HCT116 (cell line): ENCODE measurements at regions not wholly inside any gene's neighbourhood (a gene's known extent, or its start where the extent isn't known, plus 50 kb on each side); places are given as distances from the start of the nearest gene placed in this dataset.

Source experiments
- ATAC-seq: fragments of 200-7000 bp; cut with Tn5 transposase; 2 replicates; pipeline ENCODE4 v1.9.1; 2020; ENCODE audit warnings: mild to moderate bottlenecking, moderate library complexity
- BruUV-seq: library from RNA; stranded (reverse); fragments of 400-500 nt; replicated peaks from 2 replicates; lab custom pipeline; 2021; lab: Mats Ljungman, UMichigan
- CTCF ChIA-PET: fragments of 300-600 bp; sonication (Branson Sonifier 250); formaldehyde crosslinking; loops from one replicate; lab custom pipeline; 2021; ENCODE audit warnings: antibody characterized with exemption; lab: Charles Lee
- POLR2A ChIA-PET: fragments of 300-600, 350-600 bp; sonication (Branson Sonifier 250); formaldehyde crosslinking; loops from one replicate; lab custom pipeline; 2021; ENCODE audit warnings: antibody characterized with exemption; lab: Charles Lee
- RAD21 ChIA-PET, 2 experiments: fragments of 300-600 bp; sonication (Branson Sonifier 250); formaldehyde crosslinking; loops; one replicate each; lab custom pipeline; 2023; ENCODE audit warnings: low total read pairs in 2 of 2; ENCODE audit not compliant: uncharacterized antibody in 2 of 2, unreplicated experiment in 2 of 2, low non-redundant PET in 1 of 2; lab: Charles Lee
- DNase-seq: peaks from one replicate; pipeline ENCODE4 v3.0.0-alpha.2; 2010; ENCODE audit warnings: low read depth, low spot score
- H2AFZ ChIP-seq: fragments of 200-600 bp; shearing (Covaris generic), sonication (generic); 2 replicates; pipeline ENCODE4 v1.6.1; 2017; ENCODE audit warnings: low read depth, mixed run types, mixed read lengths, antibody characterized with exemption, low read length; ENCODE audit not compliant: poor library complexity, severe bottlenecking
- H3K27ac ChIP-seq: 2 replicates; pipeline ENCODE4 v1.5.1; 2012; ENCODE audit warnings: low read depth, low read length
- H3K27me3 ChIP-seq: fragments of 200-600 bp; sonication (generic); 2 replicates; pipeline ENCODE4 v1.6.1; 2016; ENCODE audit warnings: mixed run types, low read length, mixed read lengths; ENCODE audit not compliant: insufficient read depth
- H3K36me3 ChIP-seq, 2 experiments: fragments of 200-500 bp in 1 of 2; fragments of 200-600 bp in 1 of 2; sonication (Bioruptor generic) in 1 of 2; sonication (generic) in 1 of 2; 2 replicates each; pipeline versions ENCODE4 v1.5.1 to v1.6.1; 2014 to 2016; ENCODE audit warnings: low read length in 2 of 2, inconsistent platforms in 1 of 2, mixed read lengths in 1 of 2, mixed run types in 1 of 2; ENCODE audit not compliant: insufficient read depth in 2 of 2, control insufficient read depth in 1 of 2
- H3K4me1 ChIP-seq, 2 experiments: fragments of 200-600 bp in 1 of 2; sonication (generic) in 1 of 2; 2 replicates each; pipeline versions ENCODE4 v1.5.1 to v1.6.1; 2012 to 2017; ENCODE audit warnings: low read length in 2 of 2, inconsistent platforms in 1 of 2, mild to moderate bottlenecking in 1 of 2, mixed read lengths in 1 of 2, mixed run types in 1 of 2, moderate library complexity in 1 of 2; ENCODE audit not compliant: insufficient read depth in 2 of 2, control insufficient read depth in 1 of 2
- H3K4me2 ChIP-seq: fragments of 200-600 bp; sonication (generic); 2 replicates; pipeline ENCODE4 v1.6.1; 2017; ENCODE audit warnings: mixed run types, low read length, mixed read lengths
- H3K4me3 ChIP-seq, 2 experiments: fragments of 200-600 bp in 1 of 2; sonication (generic) in 1 of 2; replicated peaks in 1 of 2; 2 replicates each; pipeline ENCODE4 v1.5.1; 2011 to 2016; ENCODE audit warnings: low read length in 2 of 2, control low read depth in 1 of 2, low read depth in 1 of 2, mild to moderate bottlenecking in 1 of 2, mixed read lengths in 1 of 2, mixed run types in 1 of 2
- H3K79me2 ChIP-seq: fragments of 200-600 bp; sonication (generic); 2 replicates; pipeline ENCODE4 v1.6.1; 2017; ENCODE audit warnings: mild to moderate bottlenecking, mixed run types, low read length, moderate library complexity, mixed read lengths; ENCODE audit not compliant: insufficient read depth
- H3K9ac ChIP-seq: fragments of 200-600 bp; sonication (generic); 2 replicates; pipeline ENCODE4 v1.6.1; 2016; ENCODE audit warnings: low read length, mixed read lengths
- H3K9me2 ChIP-seq: fragments of 200-600 bp; sonication (generic), shearing (Covaris generic); 2 replicates; pipeline ENCODE4 v1.6.1; 2017; ENCODE audit warnings: mixed run types, mild to moderate bottlenecking, moderate library complexity; ENCODE audit not compliant: insufficient read depth
- H3K9me3 ChIP-seq, 2 experiments: fragments of 200-500 bp in 1 of 2; fragments of 200-600 bp in 1 of 2; sonication (Bioruptor generic) in 1 of 2; sonication (generic) in 1 of 2; 2 replicates each; pipeline ENCODE4 v1.6.1; 2014 to 2017; ENCODE audit warnings: low read length in 2 of 2, mixed read lengths in 2 of 2, inconsistent platforms in 1 of 2, low read depth in 1 of 2, mild to moderate bottlenecking in 1 of 2, mixed run types in 1 of 2, moderate library complexity in 1 of 2; ENCODE audit not compliant: control insufficient read depth in 1 of 2, insufficient read depth in 1 of 2
- H4K20me1 ChIP-seq: fragments of 200-600 bp; sonication (generic), shearing (Covaris generic); 2 replicates; pipeline ENCODE4 v1.6.1; 2017; ENCODE audit warnings: mixed run types, mild to moderate bottlenecking, moderate library complexity; ENCODE audit not compliant: insufficient read depth
- CBX3 ChIP-seq: IDR thresholded peaks from 2 replicates; pipeline ENCODE4 v1.6.1; 2012; ENCODE audit warnings: low read depth
- CEBPB ChIP-seq: IDR thresholded peaks from 2 replicates; pipeline ENCODE4 v1.6.1; 2012; ENCODE audit warnings: low read depth
- EGR1 ChIP-seq: IDR thresholded peaks from 2 replicates; pipeline ENCODE4 v1.6.1; 2012; ENCODE audit warnings: low read depth
- EZH2 ChIP-seq: fragments of 200-600 bp; sonication (generic); IDR thresholded peaks from 2 replicates; pipeline ENCODE4 v1.6.1; 2017; ENCODE audit warnings: antibody characterized with exemption, mixed run types
- FOSL1 ChIP-seq: IDR thresholded peaks from 2 replicates; pipeline ENCODE4 v1.6.1; 2012; ENCODE audit warnings: low read depth
- JUND ChIP-seq: IDR thresholded peaks from 2 replicates; pipeline ENCODE4 v1.6.1; 2012
- MAX ChIP-seq: IDR thresholded peaks from 2 replicates; pipeline ENCODE4 v1.6.1; 2012
- POLR2A ChIP-seq: IDR thresholded peaks from 2 replicates; pipeline ENCODE4 v1.7.0; 2011; ENCODE audit warnings: borderline replicate concordance; ENCODE audit not compliant: insufficient read depth, insufficient read length; ENCODE audit errors: extremely low read depth
- RAD21 ChIP-seq: IDR thresholded peaks from 2 replicates; pipeline ENCODE4 v1.6.1; 2012; ENCODE audit warnings: low read depth, mild to moderate bottlenecking
- SRF ChIP-seq: IDR thresholded peaks from 2 replicates; pipeline ENCODE4 v1.6.1; 2012; ENCODE audit warnings: low read depth
- YY1 ChIP-seq: IDR thresholded peaks from 2 replicates; pipeline ENCODE4 v1.6.1; 2011; ENCODE audit warnings: low read length, low read depth, moderate library complexity, mild to moderate bottlenecking; ENCODE audit not compliant: insufficient replicate concordance; ENCODE audit errors: extremely low read depth
- ZFX ChIP-seq: fragments of 450-650 bp; IDR thresholded peaks from 2 replicates; pipeline ENCODE4 v1.6.1; 2017
- ZNF274 ChIP-seq: fragments of 200-500 bp; sonication (Bioruptor generic); IDR thresholded peaks from 2 replicates; pipeline ENCODE4 v1.6.1; 2014; ENCODE audit warnings: mild to moderate bottlenecking, low read depth, low read length, inconsistent platforms
- intact Hi-C: fragments of 100-400 bp; cut with micrococcal nuclease; formaldehyde crosslinking; loops from 2 replicates; pipeline ENCODE4 v1.10.0; 2022
- TF ChIP-seq, protein P1 (sequence below): IDR thresholded peaks from 2 replicates; pipeline ENCODE4 v1.6.1; 2011; ENCODE audit warnings: mild to moderate bottlenecking, low read length, moderate library complexity; ENCODE audit not compliant: insufficient replicate concordance; ENCODE audit errors: extremely low read depth
- TF ChIP-seq, protein P2 (sequence below), 3 experiments: fragments of 200-600 bp in 1 of 3; sonication (generic) in 1 of 3; IDR thresholded peaks in 2 of 3; conservative IDR thresholded peaks in 1 of 3; 2 replicates each; pipeline ENCODE4 v1.5.1; 2012 to 2017; ENCODE audit warnings: low read depth in 2 of 3, low read length in 2 of 3, antibody characterized with exemption in 1 of 3, borderline replicate concordance in 1 of 3, control low read depth in 1 of 3, mild to moderate bottlenecking in 1 of 3, mixed read lengths in 1 of 3, mixed run types in 1 of 3, moderate library complexity in 1 of 3; ENCODE audit not compliant: insufficient read depth in 1 of 3
- TF ChIP-seq, protein P3 (sequence below): IDR thresholded peaks from 2 replicates; pipeline ENCODE4 v1.6.1; 2012; ENCODE audit warnings: low read depth

GRCh38 chr1:220374449-220374848 lies 102.2 kb upstream of the RAB3GAP2 start:
- no peaks in the 10 kb centered on the region for H3K9me3 ChIP-seq
- no peak overlapping the region for H2AFZ ChIP-seq
- DNase-seq (no peak), ATAC-seq (no peak)
- H4K20me1 ChIP-seq: no peaks in the 10 kb centered on the region
- TF ChIP-seq SRF: no peak
- no peak for TF ChIP-seq JUND
- TF ChIP-seq, protein P1, sequence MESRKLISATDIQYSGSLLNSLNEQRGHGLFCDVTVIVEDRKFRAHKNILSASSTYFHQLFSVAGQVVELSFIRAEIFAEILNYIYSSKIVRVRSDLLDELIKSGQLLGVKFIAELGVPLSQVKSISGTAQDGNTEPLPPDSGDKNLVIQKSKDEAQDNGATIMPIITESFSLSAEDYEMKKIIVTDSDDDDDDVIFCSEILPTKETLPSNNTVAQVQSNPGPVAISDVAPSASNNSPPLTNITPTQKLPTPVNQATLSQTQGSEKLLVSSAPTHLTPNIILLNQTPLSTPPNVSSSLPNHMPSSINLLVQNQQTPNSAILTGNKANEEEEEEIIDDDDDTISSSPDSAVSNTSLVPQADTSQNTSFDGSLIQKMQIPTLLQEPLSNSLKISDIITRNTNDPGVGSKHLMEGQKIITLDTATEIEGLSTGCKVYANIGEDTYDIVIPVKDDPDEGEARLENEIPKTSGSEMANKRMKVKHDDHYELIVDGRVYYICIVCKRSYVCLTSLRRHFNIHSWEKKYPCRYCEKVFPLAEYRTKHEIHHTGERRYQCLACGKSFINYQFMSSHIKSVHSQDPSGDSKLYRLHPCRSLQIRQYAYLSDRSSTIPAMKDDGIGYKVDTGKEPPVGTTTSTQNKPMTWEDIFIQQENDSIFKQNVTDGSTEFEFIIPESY: no peak
- no peak for TF ChIP-seq CEBPB
- TF ChIP-seq EZH2: no peak
- TF ChIP-seq YY1: no peak
- no peak for TF ChIP-seq ZNF274
- TF ChIP-seq EGR1: no peak
- TF ChIP-seq POLR2A: no peak
- no peak for TF ChIP-seq ZFX
- no peak for TF ChIP-seq FOSL1
- no peak for TF ChIP-seq CBX3
- no peak for TF ChIP-seq MAX
- TF ChIP-seq RAD21: no peak
- TF ChIP-seq, protein P2, sequence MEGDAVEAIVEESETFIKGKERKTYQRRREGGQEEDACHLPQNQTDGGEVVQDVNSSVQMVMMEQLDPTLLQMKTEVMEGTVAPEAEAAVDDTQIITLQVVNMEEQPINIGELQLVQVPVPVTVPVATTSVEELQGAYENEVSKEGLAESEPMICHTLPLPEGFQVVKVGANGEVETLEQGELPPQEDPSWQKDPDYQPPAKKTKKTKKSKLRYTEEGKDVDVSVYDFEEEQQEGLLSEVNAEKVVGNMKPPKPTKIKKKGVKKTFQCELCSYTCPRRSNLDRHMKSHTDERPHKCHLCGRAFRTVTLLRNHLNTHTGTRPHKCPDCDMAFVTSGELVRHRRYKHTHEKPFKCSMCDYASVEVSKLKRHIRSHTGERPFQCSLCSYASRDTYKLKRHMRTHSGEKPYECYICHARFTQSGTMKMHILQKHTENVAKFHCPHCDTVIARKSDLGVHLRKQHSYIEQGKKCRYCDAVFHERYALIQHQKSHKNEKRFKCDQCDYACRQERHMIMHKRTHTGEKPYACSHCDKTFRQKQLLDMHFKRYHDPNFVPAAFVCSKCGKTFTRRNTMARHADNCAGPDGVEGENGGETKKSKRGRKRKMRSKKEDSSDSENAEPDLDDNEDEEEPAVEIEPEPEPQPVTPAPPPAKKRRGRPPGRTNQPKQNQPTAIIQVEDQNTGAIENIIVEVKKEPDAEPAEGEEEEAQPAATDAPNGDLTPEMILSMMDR (IDR thresholded peaks at IDR 0.05 in 2 of 3, conservative IDR thresholded peaks at IDR 0.05 in 1 of 3; ENCODE audit: borderline replicate concordance in 1 of 3, insufficient read depth in 1 of 3, low read depth in 2 of 3, low read length in 2 of 3): no peak
- TF ChIP-seq, protein P3, sequence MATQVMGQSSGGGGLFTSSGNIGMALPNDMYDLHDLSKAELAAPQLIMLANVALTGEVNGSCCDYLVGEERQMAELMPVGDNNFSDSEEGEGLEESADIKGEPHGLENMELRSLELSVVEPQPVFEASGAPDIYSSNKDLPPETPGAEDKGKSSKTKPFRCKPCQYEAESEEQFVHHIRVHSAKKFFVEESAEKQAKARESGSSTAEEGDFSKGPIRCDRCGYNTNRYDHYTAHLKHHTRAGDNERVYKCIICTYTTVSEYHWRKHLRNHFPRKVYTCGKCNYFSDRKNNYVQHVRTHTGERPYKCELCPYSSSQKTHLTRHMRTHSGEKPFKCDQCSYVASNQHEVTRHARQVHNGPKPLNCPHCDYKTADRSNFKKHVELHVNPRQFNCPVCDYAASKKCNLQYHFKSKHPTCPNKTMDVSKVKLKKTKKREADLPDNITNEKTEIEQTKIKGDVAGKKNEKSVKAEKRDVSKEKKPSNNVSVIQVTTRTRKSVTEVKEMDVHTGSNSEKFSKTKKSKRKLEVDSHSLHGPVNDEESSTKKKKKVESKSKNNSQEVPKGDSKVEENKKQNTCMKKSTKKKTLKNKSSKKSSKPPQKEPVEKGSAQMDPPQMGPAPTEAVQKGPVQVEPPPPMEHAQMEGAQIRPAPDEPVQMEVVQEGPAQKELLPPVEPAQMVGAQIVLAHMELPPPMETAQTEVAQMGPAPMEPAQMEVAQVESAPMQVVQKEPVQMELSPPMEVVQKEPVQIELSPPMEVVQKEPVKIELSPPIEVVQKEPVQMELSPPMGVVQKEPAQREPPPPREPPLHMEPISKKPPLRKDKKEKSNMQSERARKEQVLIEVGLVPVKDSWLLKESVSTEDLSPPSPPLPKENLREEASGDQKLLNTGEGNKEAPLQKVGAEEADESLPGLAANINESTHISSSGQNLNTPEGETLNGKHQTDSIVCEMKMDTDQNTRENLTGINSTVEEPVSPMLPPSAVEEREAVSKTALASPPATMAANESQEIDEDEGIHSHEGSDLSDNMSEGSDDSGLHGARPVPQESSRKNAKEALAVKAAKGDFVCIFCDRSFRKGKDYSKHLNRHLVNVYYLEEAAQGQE: no peak
- intact Hi-C loops: loop anchor here (5.0 to 10.0 kb wide), 2 partner anchors 150 to 403 kb away; partner anchors contain the start of gene MARK1
- no peak overlapping the region for H3K27ac ChIP-seq
- ChIA-PET RAD21 (no interaction called here), CTCF (no interaction called here), POLR2A (no interaction called here)
- H3K4me2 ChIP-seq: no peak overlapping the region
- H3K9me2 ChIP-seq: no peaks in the 10 kb centered on the region
- H3K27me3 ChIP-seq: no peaks in the 10 kb centered on the region
- H3K79me2 ChIP-seq: no peaks in the 10 kb centered on the region
- peaks cover 13 to 29% of the 10 kb centered on the region in 2 experiments for H3K4me1 ChIP-seq
- BruUV-seq: no TSS peak
- no peak overlapping the region for H3K4me3 ChIP-seq
- no peak overlapping the region for H3K9ac ChIP-seq
- H3K36me3 ChIP-seq: no peaks in the 10 kb centered on the region
